ENCODE measurements at regions not wholly inside any gene's neighbourhood (a gene's known extent, or its start where the extent isn't known, plus 50 kb on each side); places are given as distances from the start of the nearest gene placed in this dataset.

GRCh38 chr12:47351526-47351925 is 271.8 kb upstream of the AMIGO2 start:
- no peaks in the 10 kb centered on the region for H3K4me1 ChIP-seq (ENCODE audit: insufficient read depth, poor library complexity, severe bottlenecking)
- H3K27me3 ChIP-seq (ENCODE audit: insufficient read depth, poor library complexity, severe bottlenecking), result no peaks in the 10 kb centered on the region
- no peak overlapping the region for H3K27ac ChIP-seq (ENCODE audit: poor library complexity, severe bottlenecking)
- DNase-seq (ENCODE audit: low spot score), result no peak
- no peaks in the 10 kb centered on the region for H3K36me3 ChIP-seq (ENCODE audit: low read depth)
- no peak overlapping the region for H3K4me3 ChIP-seq (ENCODE audit: severe bottlenecking)
- H3K9me3 ChIP-seq (ENCODE audit: severe bottlenecking), result peaks cover 3% of the 10 kb centered on the region
- no peak for ATAC-seq (ENCODE audit: low read depth)
- TF ChIP-seq CTCF (IDR thresholded peaks at IDR 0.05; ENCODE audit: poor library complexity, severe bottlenecking), result no peak

- ATAC-seq (ENCODE audit: low read depth), result no peak
- Histone ChIP-seq H3K27ac (ENCODE audit: poor library complexity, severe bottlenecking) (no peak overlapping the region), H3K4me1 (ENCODE audit: insufficient read depth, poor library complexity, severe bottlenecking) (no peaks in the 10 kb centered on the region), H3K36me3 (ENCODE audit: low read depth) (no peaks in the 10 kb centered on the region), H3K27me3 (ENCODE audit: insufficient read depth, poor library complexity, severe bottlenecking) (no peaks in the 10 kb centered on the region), H3K4me3 (ENCODE audit: severe bottlenecking) (no peak overlapping the region), H3K9me3 (ENCODE audit: severe bottlenecking) (peaks cover 3% of the 10 kb centered on the region)
- no peak for DNase-seq (ENCODE audit: low spot score)
- TF ChIP-seq CTCF (IDR thresholded peaks at IDR 0.05; ENCODE audit: poor library complexity, severe bottlenecking), result no peak
Measured at GRCh38 chr12:47350062-47350408, 270.3 kb upstream of the AMIGO2 start.

DNA sequence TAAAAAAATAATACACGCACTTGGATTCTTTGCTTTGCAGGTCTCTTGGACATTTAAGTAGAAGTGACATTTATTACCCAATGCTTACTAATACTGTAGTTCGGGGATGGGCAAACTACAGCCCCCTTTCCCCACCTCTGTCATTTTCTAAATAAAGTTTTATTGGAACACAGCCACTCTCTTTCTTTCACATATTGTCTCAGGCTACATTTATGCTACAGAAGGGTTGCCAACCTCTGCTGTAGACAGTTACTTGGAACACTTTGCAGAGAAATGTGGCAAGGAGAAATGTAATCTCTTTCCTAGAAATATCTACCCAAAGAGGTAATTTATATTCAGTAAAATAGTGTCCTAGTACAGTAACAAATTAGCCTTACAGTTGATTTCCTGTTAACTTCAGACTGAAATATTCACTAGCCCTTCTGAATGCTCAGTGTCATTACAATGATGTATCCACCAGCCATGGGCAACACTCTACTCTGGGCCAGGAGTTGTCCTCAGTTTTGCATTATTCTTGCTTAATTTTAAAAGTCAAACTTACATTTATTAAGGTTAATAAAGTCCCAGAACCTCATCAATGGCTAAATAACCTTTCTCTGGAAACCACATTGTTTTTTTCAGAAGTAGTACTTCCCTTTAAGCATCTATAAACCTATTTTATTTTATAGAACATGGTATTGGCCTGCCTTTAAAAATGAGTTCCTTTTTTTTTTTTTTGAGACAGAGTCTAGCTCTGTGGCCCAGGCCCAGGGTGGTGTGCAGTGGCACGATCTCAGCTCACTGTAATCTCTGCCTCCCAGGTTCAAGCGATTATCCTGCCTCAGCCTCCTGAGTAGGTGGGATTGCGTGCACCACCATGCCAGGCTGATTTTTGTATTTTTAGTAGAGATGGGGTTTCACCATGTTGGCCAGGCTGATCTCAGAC is 269.6 kb upstream of the AMIGO2 start:
- Histone ChIP-seq H3K27ac (ENCODE audit: poor library complexity, severe bottlenecking) (no peak overlapping the region), H3K4me1 (ENCODE audit: insufficient read depth, poor library complexity, severe bottlenecking) (no peaks in the 10 kb centered on the region), H3K36me3 (ENCODE audit: low read depth) (no peaks in the 10 kb centered on the region), H3K4me3 (ENCODE audit: severe bottlenecking) (no peak overlapping the region), H3K9me3 (ENCODE audit: severe bottlenecking) (peaks cover 3% of the 10 kb centered on the region), H3K27me3 (ENCODE audit: insufficient read depth, poor library complexity, severe bottlenecking) (no peaks in the 10 kb centered on the region)
- ATAC-seq (ENCODE audit: low read depth) (no peak), DNase-seq (ENCODE audit: low spot score) (no peak)
- TF ChIP-seq CTCF (IDR thresholded peaks at IDR 0.05; ENCODE audit: poor library complexity, severe bottlenecking), result no peak

DNA sequence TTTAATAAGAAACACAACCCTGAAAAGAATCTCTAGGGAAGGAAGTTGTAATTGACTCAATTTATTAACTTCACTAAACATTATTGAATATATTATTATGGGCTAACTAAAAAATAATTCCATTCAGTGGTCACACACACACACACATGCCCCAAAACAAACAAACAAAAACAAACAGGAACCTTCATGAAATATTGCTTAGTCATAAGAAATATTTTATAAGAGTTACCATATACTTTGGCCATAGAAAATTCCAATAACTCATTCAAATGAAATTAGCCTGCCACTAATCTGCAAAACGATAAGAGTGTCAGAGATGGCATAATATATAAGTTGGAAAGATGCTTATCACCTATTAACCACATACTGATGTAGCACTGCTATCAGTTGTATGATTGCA is 268.4 kb upstream of the AMIGO2 start:
- H3K36me3 ChIP-seq (ENCODE audit: low read depth), result no peaks in the 10 kb centered on the region
- peaks cover 3% of the 10 kb centered on the region for H3K9me3 ChIP-seq (ENCODE audit: severe bottlenecking)
- no peak overlapping the region for H3K4me3 ChIP-seq (ENCODE audit: severe bottlenecking)
- H3K27ac ChIP-seq (ENCODE audit: poor library complexity, severe bottlenecking), result no peak overlapping the region
- no peak for TF ChIP-seq CTCF (IDR thresholded peaks at IDR 0.05; ENCODE audit: poor library complexity, severe bottlenecking)
- DNase-seq (ENCODE audit: low spot score) (no peak), ATAC-seq (ENCODE audit: low read depth) (no peak)
- H3K27me3 ChIP-seq (ENCODE audit: insufficient read depth, poor library complexity, severe bottlenecking), result no peaks in the 10 kb centered on the region
- H3K4me1 ChIP-seq (ENCODE audit: insufficient read depth, poor library complexity, severe bottlenecking), result no peaks in the 10 kb centered on the region

Data from RWPE2 (cell line).